Activated T-cell treated with anti-CD3 and anti-CD28 coated beads for 24 hours (primary cell): ENCODE measurements at regions not wholly inside any gene's neighbourhood (a gene's known extent, or its start where the extent isn't known, plus 50 kb on each side); places are given as distances from the start of the nearest gene placed in this dataset.
"Not testable (repeated sequence)": the region's sequence is repeated elsewhere in the genome, so short reads cannot be mapped to it uniquely, and the experiment has no call there.

ENCODE experiments used
- DNase-seq: peaks from one replicate; pipeline ENCODE4 v3.0.0-alpha.2; 2020; ENCODE audit warnings: low read depth

- no peak for DNase-seq
Observed at GRCh38 chr2:216934623-216935022, 74.8 kb upstream of the TNP1 start.

DNA sequence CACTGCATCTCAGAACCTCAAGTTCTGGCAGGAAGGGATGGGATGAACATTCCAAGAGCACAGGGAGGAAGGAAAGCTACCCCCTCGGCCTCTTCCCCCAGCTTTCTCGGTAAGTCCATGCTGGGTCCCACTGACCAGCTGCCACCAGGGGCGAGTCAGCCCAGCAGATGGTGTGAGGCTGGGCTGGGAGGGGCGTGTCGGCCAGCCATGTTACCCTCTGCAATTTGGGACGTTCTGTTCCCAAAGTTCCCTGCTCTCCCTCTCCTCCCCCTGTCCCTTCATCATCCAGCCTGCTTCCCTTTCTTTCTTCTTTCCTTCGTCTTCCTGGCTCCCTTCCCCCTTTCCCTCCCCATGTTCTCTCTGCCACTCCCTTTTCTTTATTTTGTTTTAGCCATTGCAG lies 74.3 kb upstream of the TNP1 start:
- no peak for DNase-seq

- no peak for DNase-seq
Observed at GRCh38 chr2:216932863-216933548, 73.1 kb upstream of the TNP1 start.

DNA sequence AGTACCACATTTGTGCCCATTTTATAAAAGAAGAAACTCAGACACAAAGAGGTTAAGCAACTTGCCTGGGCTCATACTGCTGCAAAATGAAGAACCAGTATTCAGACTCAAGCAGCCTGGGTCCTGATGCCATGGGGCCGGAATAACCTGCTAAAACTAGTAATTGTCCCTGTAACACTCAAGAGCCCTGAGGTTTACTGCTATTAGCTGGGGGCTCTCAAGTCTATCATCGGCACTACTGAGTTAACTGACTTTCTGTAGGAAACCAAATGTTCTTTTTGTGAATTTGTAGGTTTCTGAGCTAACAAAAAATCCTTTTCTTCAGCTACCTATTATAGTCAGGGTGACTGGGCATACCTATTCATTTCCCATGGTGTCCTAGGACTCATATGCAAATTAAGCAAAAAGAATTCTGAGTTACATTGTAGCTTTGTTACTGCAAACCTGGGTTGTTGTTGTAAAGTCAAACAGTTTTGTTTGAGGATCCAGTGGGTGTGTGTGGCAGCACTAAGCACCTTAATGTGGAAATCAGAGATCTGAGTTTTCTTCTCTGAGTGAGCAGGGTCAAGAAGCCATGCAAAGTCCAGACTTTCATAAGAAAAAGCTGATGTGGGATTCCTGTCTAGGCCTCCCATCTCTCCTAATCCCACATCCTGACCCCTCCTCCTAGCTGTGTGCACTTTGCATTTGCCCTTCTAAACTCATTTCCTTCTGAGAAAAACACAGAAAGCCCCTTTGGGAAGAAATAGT lies 72.4 kb upstream of the TNP1 start:
- DNase-seq: no peak

DNA sequence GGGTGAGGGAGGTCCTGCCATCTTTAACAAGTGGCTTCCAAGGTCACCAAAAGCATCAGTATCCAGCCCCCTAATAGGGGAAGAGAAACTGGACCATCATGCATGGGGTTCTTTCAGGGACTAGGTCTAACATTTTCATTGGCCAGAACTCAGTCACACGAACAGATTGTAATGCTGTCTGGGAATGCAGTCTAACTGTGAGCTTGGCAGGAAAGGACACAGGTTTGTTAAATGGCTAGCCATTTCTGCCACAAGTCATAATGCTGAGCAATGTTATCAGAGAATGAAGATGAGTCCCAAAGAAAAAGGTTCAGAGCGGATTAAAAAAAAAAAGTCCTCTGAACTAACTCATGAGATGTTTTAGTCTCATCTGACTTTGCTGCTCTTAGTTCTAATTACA lies 70.9 kb upstream of the TNP1 start:
- DNase-seq: no peak

DNA sequence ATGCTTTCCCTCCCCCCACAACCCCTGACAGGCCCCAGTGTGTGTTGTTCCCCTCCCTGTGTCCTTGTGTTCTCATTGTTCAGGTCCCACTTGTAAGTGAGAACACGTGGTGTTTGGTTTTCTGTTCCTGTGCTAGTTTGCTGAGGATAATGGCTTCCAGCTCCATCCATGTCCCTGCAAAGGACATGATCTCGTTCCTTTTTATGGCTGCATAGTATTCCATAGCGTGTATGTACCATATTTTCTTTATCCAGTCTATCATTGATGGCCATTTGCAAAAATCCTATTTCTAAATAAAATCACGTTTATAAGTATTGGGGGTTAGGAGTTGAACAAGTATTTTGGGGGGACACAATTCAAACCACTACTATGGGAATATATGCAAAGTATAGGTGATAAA lies 69.5 kb upstream of the TNP1 start:
- DNase-seq: not testable (repeated sequence)

- no peak for DNase-seq
Observed at GRCh38 chr2:216927163-216927562, 67.3 kb upstream of the TNP1 start.

- DNase-seq: no peak
Observed at GRCh38 chr2:216925636-216926366, 65.9 kb upstream of the TNP1 start.

DNA sequence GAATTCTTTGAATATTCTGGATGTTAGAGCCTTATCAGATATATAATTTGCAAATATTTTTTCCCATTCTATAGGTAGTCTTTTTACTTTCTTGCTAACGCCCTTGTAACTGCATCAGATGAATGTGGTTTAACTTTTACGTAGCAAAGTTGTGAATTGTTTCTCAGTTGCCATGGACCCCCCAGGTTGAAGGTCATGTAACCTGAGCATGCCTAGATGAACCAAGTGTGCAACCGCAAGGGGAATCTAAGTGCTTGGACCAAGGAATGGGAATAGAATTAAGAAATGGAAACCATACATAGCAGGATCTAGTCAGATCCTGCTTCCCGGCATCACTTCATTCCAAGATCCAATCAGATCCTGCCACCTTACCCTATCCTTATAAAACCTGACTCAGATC lies 65.1 kb upstream of the TNP1 start:
- DNase-seq: no peak

DNA sequence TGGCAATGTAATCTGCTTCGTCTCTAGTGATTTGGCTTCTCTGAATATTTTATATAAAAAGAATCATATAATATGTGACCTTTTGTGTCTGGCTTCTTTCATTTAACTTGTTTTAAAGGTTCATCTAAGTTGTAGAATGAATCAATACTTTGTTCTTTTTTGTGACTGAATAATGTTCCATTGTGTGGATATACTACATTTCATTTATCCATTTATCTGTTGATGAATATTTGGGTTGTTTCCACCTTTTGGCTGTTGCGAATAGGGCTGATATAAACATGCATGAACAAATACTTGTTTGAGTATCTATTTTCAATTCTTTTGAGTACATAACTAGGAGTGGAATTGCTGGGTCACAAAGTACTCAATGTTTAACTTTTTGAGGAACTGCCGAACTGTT lies 63.8 kb upstream of the TNP1 start:
- no peak for DNase-seq

GRCh38 chr2:216922175-216922780 lies 62.4 kb upstream of the TNP1 start:
- no peak for DNase-seq

DNA sequence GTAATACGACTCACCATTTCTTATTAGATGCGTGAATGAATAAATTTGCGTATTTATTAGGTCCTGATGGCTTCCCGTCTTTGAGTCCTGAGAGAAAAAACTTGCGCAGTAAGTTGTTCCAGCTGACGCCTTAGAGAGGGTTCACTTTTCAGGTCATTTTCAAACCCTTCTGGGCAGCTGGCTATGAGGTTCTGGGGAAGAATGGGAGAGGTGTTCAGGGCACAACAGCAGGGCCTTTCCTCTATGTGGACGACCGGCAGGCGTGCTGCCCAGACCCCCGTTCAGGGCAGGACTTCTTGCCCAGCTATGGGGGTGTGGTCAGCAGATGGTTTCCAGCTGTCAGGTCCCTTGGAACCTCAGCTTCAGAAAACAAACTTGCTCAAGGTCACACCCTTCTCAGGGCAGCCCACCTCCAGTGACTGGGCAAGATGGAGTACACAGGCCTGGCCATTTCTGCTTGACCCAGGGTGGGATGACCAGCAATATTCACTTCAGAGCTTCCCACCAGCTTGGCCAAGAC lies 61.1 kb upstream of the TNP1 start:
- no peak for DNase-seq

DNA sequence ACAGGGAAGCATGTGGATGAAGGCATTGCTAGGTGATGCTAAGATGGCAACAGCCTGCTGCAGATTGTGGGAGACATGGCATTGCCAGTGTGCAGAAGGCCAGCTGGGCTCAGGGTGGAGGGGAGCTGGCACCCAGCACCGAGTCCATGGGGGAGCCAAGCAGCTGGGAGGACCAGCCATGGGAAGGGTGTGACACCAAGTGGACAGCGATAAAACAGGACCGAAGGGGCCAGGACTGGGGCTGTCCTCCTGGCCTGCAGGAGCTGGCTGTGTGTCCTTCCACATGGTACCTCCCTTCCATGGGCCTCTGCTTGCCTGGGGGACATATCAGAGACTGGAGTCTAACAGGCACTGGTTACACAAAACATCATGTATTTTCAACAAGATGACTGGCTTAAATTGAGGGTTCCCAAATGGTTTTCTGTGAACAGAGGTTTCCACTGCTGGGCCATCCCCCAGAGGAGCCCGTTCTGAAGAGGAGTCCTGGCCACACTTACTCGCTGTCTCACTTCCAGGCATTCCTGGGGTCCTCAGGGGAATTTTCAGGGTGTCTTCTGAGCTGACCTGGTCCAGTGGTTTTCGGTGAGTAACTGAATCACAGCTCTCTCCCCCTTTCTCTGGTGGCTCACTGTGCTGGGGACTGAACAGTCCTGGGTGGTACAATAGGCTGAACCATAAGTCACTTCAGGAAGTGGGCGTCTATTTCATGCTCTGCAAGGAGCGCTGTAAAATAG lies 60.4 kb upstream of the TNP1 start:
- no peak for DNase-seq

DNA sequence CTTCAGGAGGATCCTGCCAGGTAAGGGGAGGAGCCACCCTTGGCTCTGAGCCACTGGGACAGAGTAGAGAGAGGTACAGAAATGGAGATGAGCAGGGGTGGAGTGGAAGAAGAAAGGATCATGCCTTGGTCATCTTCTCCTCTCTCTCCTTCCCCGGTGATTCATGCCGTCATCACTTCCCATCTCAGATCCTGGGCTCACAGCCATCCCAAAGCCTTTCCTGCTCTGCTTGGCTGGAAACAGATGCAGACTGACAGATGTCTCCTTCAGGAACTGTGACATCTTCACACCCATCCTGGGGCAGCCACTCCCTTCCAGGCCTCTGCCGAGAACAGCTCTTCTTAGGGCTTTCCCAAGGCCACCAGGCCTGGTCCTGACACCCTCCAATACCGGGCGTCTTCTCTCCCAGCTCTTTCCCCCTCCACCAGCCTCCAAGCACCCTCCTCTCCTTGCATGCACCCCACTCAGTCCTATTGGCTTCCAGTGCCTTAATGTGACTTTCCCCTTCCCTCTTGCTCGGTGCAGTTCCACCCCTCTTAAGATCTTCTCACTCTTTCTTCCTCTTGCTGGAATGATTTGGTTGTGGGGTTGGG lies 58.3 kb upstream of the TNP1 start:
- DNase-seq: no peak

GRCh38 chr2:216916956-216917650 lies 57.2 kb upstream of the TNP1 start:
- no peak for DNase-seq

- DNase-seq: no peak
Observed at GRCh38 chr2:216915557-216916150, 55.8 kb upstream of the TNP1 start.

DNA sequence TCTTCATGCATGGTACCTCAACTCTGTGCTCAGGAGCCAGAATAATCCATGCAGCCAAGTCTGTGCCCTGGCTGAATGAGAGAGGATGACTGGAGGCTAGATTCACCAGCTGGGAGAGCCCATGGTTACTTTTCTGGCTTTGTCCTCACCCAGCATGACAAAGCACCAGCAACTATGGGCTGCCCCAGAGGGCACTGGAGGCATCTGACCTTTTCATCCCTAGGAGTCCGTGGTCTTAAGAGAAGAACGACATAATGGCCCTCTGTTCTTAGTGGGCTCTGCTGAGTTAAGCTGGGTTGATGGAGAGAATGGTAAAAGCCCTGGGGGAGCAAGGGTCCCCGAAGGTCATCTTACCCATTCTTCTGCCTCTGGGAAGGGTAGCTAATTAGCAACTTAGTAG lies 54.6 kb upstream of the TNP1 start:
- DNase-seq: no peak

GRCh38 chr2:216911886-216912285 lies 52.0 kb upstream of the TNP1 start:
- DNase-seq: no peak

DNA sequence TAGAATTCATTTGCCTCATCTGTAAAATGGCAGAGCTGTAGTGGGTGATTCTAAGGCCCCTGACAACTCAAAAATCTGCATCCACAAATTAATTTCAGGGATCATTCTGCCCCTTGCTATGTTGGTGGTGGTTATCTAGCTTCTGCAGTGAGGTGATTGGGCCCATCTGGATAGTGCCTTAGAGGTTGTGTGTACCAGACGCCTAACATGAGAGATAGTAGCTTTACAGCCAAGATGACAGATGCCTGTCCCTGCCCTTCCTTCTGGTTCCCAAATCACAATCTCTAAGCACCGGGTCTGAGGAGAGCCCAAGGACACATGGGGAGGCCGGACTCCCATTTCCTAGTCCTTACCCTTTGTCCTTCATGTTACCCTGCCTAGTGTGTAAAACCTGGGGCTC lies 51.1 kb upstream of the TNP1 start:
- DNase-seq: no peak

GRCh38 chr2:216909541-216910210 lies 49.8 kb upstream of the TNP1 start:
- no peak for DNase-seq
